NCI-H1092 treated with DMSO at 0.1 percent for 48 hours (cell line): ENCODE measurements at regions not wholly inside any gene's neighbourhood (a gene's known extent, or its start where the extent isn't known, plus 50 kb on each side); places are given as distances from the start of the nearest gene placed in this dataset.

ENCODE experiments used
- DNase-seq: peaks from one replicate; lab custom pipeline; 2025; lab: John Stamatoyannopoulos, UW

- no peak for DNase-seq
These were observed 93.3 kb downstream of the TMEM174 start for GRCh38 chr5:73266176-73266738.

GRCh38 chr5:73265641-73266040 is 92.6 kb downstream of the TMEM174 start:
- DNase-seq, result no peak

GRCh38 chr5:73264631-73265030 is 91.6 kb downstream of the TMEM174 start:
- no peak for DNase-seq

- DNase-seq, result no peak
These were observed 90.2 kb downstream of the TMEM174 start for GRCh38 chr5:73263001-73263710.

GRCh38 chr5:73256862-73257261 is 83.9 kb downstream of the TMEM174 start:
- DNase-seq, result no peak

- DNase-seq, result no peak
These were observed 83.5 kb downstream of the TMEM174 start for GRCh38 chr5:73256462-73256861.

GRCh38 chr5:73256012-73256411 is 83.0 kb downstream of the TMEM174 start:
- DNase-seq, result no peak

GRCh38 chr5:73254642-73255041 is 81.6 kb downstream of the TMEM174 start:
- no peak for DNase-seq

- DNase-seq, result no peak
These were observed 80.2 kb downstream of the TMEM174 start for GRCh38 chr5:73253047-73253660.

- DNase-seq, result no peak
These were observed 77.7 kb downstream of the TMEM174 start for GRCh38 chr5:73250645-73251044.

- no peak for DNase-seq
These were observed 69.7 kb downstream of the TMEM174 start for GRCh38 chr5:73242735-73243134.

GRCh38 chr5:73238873-73239272 is 65.9 kb downstream of the TMEM174 start:
- no peak for DNase-seq

- no peak for DNase-seq
These were observed 63.6 kb downstream of the TMEM174 start for GRCh38 chr5:73236541-73237128.

GRCh38 chr5:73234204-73234555 is 61.2 kb downstream of the TMEM174 start:
- no peak for DNase-seq

- no peak for DNase-seq
These were observed 60.6 kb downstream of the TMEM174 start for GRCh38 chr5:73233461-73234203.

- DNase-seq, result no peak
These were observed 60.1 kb downstream of the TMEM174 start for GRCh38 chr5:73233053-73233460.

GRCh38 chr5:73232266-73233041 is 59.5 kb downstream of the TMEM174 start:
- DNase-seq, result no peak

GRCh38 chr5:73231246-73231778 is 58.3 kb downstream of the TMEM174 start:
- no peak for DNase-seq

GRCh38 chr5:73230264-73231245 is 57.6 kb downstream of the TMEM174 start:
- DNase-seq, result no peak

GRCh38 chr5:73229271-73229670 is 56.3 kb downstream of the TMEM174 start:
- no peak for DNase-seq
